HG02943 (cell line): ENCODE measurements at regions not wholly inside any gene's neighbourhood (a gene's known extent, or its start where the extent isn't known, plus 50 kb on each side); places are given as distances from the start of the nearest gene placed in this dataset.
"Not testable (repeated sequence)": the region's sequence is repeated elsewhere in the genome, so short reads cannot be mapped to it uniquely, and the experiment has no call there.

Experiments
- ATAC-seq: cut with Tn5 transposase; IDR thresholded peaks from one replicate; pipeline ENCODE4 v1.9.1; 2021; ENCODE audit warnings: mild to moderate bottlenecking, low read depth, moderate library complexity; ENCODE audit not compliant: unreplicated experiment

DNA sequence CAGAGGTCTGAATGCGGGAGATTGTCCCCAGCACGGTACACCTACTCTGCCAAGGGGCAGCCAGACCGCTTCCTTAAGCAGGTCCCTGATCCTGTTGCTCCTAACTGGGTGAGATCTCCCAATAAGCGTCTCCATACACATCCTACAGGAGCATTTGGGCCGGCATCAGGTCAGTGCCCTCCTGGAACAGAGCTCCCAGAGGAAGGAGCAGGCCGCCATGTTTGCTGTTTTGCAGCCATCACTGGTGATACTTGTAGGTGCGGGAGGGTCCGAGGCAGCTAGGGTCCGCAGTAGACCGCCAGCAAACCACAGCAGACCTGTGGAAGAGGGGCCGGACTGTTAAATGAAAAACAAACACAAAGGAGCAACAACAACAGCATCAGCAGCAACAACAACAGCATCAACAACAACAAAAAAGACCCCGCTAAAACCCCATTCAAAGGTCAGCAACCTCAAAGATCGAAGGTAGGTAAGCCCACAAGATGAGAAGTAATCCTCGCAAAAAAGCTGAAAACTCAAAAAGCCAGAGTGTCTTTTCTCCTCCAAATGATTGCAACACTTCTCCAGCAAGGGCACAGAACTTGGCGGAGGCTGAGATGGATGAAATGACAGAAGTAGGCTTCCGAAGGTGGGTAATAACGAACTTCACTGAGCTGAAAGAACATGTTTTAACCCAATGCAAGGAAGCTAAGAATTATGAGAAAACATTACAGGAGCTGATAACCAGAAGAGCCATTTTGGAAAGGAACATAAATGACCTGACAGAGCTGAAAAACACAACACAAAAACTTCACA is 79.0 kb upstream of the CDH7 start:
- ATAC-seq = no peak

DNA sequence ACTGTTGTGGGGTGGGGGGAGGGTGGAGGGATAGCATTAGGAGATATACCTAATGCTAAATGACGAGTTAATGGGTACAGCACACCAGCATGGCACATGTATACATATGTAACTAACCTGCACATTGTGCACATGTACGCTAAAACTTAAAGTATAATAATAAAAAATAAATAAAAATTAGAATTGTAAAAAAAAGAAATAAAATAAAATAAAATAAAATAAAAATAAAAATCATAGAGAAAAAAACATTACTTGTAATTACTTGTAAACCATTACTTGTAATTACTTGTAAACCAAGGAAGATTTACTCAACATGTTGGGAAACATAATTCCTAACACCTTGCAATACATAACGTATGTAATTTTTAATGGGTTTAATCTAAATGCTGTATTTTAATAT is 80.7 kb upstream of the CDH7 start:
- not testable (repeated sequence) for ATAC-seq

DNA sequence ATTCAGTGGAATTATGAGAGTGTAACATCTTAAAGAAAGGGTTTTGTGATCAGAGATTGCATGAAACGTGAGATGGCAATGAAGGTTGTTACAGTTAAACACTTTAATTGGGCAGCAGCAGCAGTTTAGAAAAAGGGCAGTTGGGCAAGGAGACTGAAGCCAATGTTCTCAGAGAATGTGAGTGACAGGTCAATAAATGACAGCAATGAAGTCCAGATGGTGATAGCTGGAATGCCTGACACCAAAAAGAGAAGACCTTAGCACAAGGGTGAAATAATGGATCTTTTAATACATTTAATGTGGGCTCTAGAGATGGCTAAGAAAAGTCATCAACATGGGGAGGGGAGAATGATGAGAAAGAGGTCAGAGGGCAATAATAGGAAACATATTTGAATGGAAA is 89.4 kb upstream of the CDH7 start:
- no peak for ATAC-seq

- no peak for ATAC-seq
Observed at GRCh38 chr18:65659912-65660311, 90.9 kb upstream of the CDH7 start.

DNA sequence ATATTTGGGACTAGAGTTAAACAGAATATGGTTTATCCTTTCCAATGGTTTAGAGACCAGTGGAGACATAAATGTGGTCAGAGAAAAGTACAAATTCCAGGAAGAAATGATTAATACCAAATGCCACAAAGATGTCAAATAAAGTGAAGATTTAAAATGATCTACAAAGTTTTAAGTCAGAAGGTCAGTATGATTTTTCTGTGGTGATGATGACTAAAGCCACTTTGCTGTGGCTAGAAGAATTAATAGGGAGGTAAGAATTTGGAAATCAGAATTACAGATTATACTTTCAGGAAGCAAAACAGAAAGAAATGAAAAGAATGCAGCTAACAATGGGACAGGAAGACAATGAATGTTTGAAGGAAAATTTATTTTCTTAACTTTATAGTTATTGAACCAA is 91.5 kb upstream of the CDH7 start:
- ATAC-seq = no peak

DNA sequence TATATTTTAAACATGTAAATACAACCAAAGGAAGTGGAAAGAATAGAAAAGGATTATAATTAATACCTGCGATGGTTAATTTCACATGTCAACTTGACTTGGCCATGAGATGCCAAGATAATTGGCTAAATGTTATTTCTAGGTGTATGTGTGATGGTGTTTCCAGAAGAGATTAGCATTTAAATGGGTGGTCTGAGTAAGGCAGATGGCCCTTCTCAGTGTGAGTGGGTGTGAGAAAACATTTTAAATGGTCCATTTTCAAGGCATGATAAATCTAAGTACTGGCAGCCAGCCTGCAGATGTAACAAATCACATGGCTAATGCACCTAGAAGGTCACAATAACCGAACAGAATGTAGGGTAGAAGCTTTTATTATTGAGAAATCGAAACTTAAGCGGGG is 99.6 kb upstream of the CDH7 start:
- no peak for ATAC-seq

DNA sequence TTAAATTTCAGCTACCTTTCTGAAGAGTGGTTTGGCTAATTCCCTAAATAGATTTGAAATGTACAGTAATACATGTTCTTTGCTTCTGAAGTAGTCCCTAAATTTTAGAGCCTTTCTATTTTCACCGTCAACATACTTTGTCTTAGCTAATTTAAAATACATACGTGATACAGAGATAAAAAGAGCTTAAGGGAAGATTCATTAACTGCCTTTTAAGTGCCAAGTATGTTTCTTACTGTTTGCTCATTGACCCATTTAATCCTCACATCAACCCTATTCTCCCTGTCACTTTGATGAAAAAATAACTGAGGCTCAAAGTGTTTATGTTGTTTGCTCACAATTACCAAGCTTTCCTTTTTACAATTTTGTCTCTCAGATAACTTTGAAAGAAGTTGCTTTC is 118.6 kb upstream of the CDH7 start:
- no peak for ATAC-seq

- no peak for ATAC-seq
Observed at GRCh38 chr18:65631766-65632165, 119.0 kb upstream of the CDH7 start.

GRCh38 chr18:65628390-65628789 is 122.4 kb upstream of the CDH7 start:
- ATAC-seq = no peak

DNA sequence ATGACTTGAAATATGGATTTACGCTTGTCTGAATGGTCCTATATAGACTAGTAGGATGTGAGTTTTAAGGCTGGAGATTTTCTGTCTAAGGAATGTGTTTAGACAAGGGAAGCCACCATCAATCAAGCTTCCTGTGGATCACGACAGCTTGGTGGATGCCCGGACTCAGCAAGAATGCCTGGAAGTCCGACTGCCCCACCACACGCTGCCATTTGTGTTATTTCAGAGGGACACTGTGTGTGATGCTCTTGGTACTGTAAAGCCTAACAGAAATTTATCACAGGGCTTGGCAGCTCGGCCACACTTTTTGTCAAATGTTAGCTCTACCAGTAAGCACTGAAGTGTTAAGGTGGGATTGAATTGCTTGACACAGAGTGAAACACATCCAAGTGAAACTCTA is 127.1 kb upstream of the CDH7 start:
- no peak for ATAC-seq

DNA sequence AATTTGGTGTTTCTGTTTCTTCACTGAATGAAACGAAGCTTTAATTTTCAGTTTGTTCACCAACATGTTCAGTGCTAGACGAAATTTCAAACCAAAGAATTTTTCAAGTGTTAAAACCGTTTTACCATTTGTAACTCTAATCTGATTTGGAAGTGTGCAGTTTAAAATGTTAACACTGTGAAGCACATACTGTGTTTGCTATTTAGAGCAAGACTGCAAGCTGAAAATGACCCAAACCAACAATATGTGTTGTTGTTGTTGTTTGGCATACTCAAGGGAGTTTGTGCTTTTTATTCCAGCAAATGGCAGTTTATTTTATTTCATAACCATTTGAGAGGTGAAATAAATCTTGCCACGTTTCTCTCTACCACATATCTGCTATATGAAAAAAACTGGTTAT is 128.4 kb upstream of the CDH7 start:
- no peak for ATAC-seq

DNA sequence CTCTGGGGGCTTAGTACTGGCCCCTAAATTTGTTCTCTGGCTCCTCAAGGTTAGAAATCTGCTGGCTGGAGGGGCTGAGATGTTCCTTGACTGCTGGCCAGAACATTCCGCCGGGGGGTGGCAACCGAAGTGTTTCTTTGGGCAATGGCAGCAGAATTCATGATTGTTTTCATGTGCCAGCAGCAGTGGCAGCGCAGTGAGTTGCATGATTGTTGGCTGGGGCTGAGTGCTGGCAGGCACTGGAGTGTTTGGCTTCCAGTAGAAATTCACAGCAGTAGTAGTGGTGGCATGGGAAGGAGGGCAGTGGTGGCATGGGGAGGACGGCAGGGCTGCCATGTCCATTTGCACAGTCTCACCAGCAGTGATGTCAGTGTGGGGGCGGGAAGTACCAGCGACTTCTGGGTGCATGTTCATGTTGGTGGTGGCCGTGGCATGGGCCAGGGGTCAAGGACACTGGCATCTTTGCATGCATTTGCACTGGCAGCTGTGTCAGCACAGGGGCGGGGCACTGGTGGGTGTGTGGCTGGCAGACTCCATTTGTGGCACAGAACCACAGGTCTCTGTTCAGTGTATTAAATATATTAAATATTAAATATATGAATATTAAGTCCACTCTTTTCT is 130.6 kb upstream of the CDH7 start:
- ATAC-seq = no peak

DNA sequence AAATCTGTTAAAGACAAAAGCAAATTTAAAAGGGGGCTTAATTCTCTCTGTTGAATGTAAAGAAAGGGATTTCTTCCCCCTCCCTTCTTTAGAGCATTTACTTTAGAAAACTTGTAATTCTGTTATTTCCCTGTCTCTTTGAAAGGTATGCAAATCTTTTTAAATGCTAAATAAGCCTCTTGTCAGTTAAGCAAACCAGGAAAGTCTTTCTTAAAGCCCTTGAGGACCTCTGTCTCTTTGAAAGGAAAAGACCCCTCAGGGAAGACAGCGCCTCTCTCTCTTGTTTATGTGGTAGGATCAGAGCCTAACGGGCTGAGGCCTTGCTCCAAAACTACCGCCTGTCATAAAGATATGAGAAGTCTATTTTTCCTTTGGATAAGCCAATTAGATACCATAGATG is 139.9 kb upstream of the CDH7 start:
- no peak for ATAC-seq

- no peak for ATAC-seq
Observed at GRCh38 chr18:65608471-65608870, 142.3 kb upstream of the CDH7 start.

DNA sequence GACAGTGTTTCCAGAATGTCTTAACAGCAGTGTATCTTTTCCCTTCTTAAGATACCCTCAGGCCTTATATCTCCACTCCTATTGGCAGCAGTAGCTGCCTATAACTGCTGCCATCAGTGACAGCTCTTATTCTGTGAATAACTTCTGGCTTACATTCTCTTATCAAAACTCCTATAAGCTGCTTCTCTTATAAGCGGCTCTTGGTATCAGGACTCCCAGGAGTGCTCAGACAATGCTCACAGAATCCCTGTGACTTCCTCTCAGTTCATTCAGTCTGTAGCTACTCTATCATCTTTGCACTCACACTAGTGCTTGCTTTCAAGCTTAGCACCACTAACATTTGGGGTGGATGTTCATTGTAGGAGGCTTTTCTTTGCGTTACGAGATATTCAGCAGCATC is 143.7 kb upstream of the CDH7 start:
- ATAC-seq = no peak

DNA sequence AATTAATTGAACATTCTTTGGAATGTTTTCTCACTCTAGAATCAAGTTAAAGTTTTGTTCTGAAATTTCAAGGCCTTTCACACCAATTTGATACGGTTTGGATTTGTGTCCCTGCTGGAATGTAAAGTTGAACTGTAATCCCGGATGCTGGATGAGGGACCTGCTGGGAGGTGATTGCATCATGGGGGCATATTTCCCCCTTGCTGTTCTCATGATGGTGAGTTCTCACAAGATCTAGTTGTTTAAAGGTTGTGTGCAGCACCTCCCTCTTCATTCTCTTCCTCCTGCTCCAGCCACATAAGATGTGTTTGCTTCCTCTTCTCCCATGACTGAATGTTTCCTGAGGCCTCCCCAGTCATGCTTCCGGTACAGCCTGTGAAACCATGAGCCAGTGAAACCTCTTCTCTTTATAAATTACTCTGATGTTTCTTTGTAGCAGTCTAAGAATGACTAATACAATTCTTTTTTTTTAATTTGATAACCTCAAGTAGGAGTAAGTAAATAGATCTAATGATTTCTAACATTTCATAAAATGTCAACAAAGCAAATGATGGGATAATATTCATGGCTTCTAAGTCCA is 144.2 kb upstream of the CDH7 start:
- ATAC-seq = no peak

DNA sequence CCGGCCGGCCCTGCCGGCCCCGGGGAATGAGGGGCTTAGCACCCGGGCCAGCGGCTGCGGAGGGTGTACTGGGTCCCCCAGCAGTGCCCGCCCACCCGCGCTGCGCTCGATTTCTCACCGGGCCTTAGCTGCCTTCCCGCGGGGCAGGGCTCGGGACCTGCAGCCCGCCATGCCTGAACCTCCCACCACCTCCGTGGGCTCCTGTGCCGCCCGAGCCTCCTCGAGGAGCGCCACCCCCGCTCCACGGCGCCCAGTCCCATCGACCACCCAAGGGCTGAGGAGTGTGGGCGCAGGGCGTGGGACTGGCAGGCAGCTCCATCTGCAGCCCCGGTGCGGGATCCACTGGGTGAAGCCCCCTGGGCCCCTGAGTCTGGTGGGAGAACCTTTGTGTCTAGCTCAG is 145.5 kb upstream of the CDH7 start:
- not testable (repeated sequence) for ATAC-seq

DNA sequence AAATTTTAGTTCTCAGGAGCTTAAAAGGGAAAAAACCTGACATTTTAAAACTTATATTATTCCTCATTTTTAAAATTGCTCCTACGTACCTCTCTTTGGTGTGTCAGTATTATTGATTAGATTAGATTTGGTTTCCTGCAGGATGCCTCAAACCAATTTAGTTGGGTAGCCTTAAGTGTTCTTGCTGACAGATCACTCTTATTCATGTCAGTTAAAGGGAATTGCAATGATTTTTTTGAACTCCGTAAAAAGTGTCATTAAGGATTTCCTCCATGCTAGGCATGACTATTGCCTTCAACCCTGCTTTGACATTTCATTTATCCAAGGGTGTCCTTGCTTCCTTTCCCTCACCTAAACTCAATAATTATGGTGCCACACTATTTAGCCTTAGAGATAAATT is 149.0 kb upstream of the CDH7 start:
- ATAC-seq = no peak

DNA sequence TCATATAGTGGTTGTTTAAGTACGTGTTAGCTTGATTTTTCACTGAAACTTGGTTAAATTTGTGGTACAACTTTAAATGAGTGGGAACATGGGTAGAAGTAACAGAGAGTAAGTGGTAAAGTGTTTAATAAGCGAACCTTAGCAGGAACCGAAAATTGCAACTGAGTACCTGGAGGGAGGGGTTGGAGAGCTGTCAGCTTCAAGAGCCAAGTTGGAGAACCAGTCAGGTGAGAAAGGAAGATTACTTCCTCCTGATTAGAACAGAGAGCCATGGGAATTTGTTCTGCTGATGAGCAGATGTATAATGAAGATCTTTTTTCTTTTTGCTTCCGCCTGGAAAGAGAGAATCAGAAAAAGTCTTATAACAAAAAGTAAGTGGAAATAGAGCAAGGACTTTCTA is 158.4 kb upstream of the CDH7 start:
- no peak for ATAC-seq

DNA sequence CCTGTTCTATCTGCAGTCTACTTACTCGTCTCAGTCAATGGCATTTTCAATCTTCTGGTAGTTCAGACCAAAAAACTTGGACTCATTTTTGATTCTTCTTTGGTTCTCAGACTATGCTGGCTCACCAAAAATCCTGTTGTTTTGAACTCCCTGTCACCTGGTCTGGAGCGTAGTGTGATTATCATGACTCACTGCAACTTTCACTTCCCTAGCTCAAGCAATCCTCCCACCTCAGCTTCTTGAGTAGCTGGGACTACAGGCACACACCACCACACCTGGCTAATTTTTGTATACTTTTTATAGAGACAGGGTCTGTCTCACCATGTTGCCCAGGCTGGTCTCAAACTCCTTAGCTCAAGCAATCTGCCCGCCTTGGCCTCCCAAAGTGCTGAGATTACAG is 163.3 kb upstream of the CDH7 start:
- no peak for ATAC-seq

DNA sequence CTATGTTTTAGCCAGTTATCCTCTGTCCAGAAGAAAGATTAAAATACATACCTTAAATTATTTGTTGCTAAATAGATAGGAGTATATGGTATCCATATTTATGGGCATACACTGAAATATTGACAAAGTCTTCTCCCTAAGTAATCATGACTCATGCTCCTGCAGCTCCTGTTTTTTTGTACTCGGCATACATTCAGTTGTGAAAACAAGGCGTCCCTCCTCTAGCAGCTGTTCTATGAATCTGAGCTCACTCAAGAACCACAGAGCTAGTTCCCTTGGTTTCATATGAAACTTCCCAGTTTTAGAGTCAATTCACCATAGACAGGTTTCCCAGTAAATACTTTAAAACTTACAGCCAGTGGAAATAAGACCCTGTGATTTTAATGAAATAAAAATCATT is 168.7 kb upstream of the CDH7 start:
- ATAC-seq = not testable (repeated sequence)

DNA sequence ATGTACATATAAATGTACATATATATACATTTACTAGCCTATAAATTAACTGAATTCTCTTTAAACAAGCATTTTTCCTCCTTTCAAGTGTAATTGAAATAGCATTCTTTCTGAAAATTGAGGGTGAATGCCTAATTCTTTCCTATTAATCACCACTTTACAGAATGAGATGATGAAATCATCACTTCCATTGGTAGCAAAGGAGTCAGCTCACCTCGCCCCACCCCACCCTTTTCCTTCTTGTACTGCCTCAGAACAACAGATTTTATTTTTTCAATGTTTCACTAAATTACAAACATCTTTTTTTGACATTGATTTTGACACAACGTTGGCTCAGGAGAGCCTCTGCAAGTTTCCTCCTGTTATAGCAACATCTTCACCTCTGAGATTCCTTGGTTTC is 181.9 kb upstream of the CDH7 start:
- ATAC-seq = no peak
